ENCODE measurements at regions not wholly inside any gene's neighbourhood (a gene's known extent, or its start where the extent isn't known, plus 50 kb on each side); places are given as distances from the start of the nearest gene placed in this dataset.

DNA sequence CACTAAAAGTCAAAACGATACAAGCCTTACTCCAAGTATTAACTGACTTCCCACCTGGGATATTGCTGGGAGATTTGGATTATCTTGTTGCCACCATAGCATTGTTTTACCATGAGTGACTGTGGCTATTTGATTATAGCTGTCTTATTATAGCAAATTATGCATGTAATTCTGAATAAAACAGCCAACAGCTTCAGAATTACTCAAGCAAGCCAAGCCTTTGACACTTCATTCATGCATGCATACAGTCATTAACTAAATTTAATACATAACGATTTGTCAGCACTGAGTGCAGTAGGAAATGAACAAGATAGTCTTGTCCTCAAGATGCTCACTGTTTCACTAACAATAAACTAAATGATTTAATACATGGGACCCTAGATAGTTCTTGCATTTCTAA, 133.0 kb upstream of the FRMD6 start:
- no peak for ATAC-seq
- no peaks in the 10 kb centered on the region for H3K9me3 ChIP-seq
- H3K4me3 ChIP-seq = no peak overlapping the region
- no peak overlapping the region for H3K27ac ChIP-seq
- no peaks in the 10 kb centered on the region for H3K36me3 ChIP-seq
- H3K4me1 ChIP-seq = no peaks in the 10 kb centered on the region
- no peaks in the 10 kb centered on the region for H3K27me3 ChIP-seq
- TF ChIP-seq POLR2AphosphoS5 (IDR thresholded peaks at IDR 0.05) = no peak
- TF ChIP-seq POLR2A (IDR thresholded peaks at IDR 0.05) = no peak
- no peak for TF ChIP-seq EP300 (IDR thresholded peaks at IDR 0.05)
- TF ChIP-seq, protein P1, sequence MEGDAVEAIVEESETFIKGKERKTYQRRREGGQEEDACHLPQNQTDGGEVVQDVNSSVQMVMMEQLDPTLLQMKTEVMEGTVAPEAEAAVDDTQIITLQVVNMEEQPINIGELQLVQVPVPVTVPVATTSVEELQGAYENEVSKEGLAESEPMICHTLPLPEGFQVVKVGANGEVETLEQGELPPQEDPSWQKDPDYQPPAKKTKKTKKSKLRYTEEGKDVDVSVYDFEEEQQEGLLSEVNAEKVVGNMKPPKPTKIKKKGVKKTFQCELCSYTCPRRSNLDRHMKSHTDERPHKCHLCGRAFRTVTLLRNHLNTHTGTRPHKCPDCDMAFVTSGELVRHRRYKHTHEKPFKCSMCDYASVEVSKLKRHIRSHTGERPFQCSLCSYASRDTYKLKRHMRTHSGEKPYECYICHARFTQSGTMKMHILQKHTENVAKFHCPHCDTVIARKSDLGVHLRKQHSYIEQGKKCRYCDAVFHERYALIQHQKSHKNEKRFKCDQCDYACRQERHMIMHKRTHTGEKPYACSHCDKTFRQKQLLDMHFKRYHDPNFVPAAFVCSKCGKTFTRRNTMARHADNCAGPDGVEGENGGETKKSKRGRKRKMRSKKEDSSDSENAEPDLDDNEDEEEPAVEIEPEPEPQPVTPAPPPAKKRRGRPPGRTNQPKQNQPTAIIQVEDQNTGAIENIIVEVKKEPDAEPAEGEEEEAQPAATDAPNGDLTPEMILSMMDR (IDR thresholded peaks at IDR 0.05) = no peak
- WGBS, 2 donors (ENCODE audit: low coverage in 1 of 2) = 56 to 84% methylated on average over 2 of the region's 2 CpGs

DNA sequence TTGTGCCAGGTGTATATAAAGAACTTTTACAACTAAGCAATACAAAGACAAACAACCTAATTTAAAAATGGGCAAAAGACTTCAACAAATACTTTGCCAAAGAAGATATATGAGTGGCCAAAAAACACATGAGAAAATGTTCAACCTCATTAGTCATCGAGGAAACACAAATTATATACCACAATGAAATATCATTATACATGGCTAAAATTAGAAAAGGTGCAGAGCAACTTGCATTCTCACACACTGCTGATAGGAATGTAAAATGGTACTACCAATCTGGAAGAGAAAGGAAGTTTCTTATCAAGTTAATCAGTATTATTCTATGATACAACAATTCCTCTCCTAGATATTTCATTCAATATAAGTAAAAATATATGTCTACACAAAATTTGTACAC, 131.6 kb upstream of the FRMD6 start:
- Histone ChIP-seq H3K4me3 (no peak overlapping the region), H3K27me3 (no peaks in the 10 kb centered on the region), H3K36me3 (no peaks in the 10 kb centered on the region), H3K27ac (no peak overlapping the region), H3K9me3 (no peaks in the 10 kb centered on the region), H3K4me1 (no peaks in the 10 kb centered on the region)
- WGBS, 2 donors (ENCODE audit: low coverage in 1 of 2) = 52 to 79% methylated on average over 1 of the region's 1 CpG
- no peak for ATAC-seq
- TF ChIP-seq EP300 (IDR thresholded peaks at IDR 0.05) (no peak), POLR2AphosphoS5 (IDR thresholded peaks at IDR 0.05) (no peak)

DNA sequence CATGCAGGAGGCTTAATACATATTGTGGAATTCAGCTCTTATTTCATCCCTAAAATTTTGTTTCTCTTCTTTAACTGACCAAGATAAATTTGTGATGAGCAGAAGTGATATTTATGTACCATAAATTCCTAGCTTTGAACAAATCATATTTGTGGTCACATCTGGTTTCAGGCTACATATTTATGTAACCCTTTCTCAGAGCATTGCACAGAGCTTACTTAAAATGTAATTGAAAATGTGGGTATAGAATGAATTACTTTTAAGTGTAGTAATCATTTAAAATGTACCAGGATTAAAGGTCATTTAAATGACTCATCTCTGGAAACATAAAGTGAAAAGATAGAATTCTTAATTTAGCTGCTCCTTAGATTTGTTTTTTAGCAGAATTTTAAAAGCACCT, 129.9 kb upstream of the FRMD6 start:
- TF ChIP-seq POLR2A (IDR thresholded peaks at IDR 0.05) (no peak), EP300 (IDR thresholded peaks at IDR 0.05) (no peak)
- Histone ChIP-seq H3K4me1 (peaks cover 0 to 3% (median 0%) of the 10 kb centered on the region in 3 donors), H3K27me3 (no peaks in the 10 kb centered on the region), H3K4me3 (no peak overlapping the region), H3K27ac (no peak overlapping the region), H3K9me3 (no peaks in the 10 kb centered on the region), H3K36me3 (no peaks in the 10 kb centered on the region)
- no peak for ATAC-seq

DNA sequence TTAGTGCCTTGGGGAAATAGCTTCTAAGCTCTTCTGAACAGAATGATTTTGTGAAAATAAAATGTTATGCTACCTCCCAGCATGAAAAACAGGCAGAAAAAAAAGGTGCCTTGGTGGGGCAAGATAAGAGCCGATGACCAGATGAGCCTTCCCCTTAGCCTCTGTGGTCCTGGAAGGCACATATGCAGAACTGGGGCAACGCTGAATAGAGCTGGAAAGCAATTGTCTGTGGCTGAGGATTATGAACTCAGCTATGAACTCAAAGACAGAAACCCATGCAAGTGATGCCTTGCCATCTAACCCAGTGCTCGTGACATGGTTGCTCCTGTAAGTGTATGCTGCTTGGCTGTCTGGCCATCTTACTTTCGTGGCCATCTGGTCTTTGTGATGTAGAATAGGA, 128.5 kb upstream of the FRMD6 start:
- no peak for ATAC-seq
- H3K4me1 ChIP-seq = peaks cover 0 to 10% (median 0%) of the 10 kb centered on the region in 3 donors
- no peak overlapping the region for H3K27ac ChIP-seq
- 60 to 96% methylated on average over 1 to 4 of the region's 4 CpGs for WGBS, 2 donors (ENCODE audit: low coverage in 1 of 2)
- H3K36me3 ChIP-seq = no peaks in the 10 kb centered on the region
- TF ChIP-seq EP300 (IDR thresholded peaks at IDR 0.05) = no peak
- TF ChIP-seq POLR2A (IDR thresholded peaks at IDR 0.05) = no peak
- no peak for TF ChIP-seq POLR2AphosphoS5 (IDR thresholded peaks at IDR 0.05)
- TF ChIP-seq, protein P1 (IDR thresholded peaks at IDR 0.05) = no peak
- no peaks in the 10 kb centered on the region for H3K9me3 ChIP-seq
- no peaks in the 10 kb centered on the region for H3K27me3 ChIP-seq
- H3K4me3 ChIP-seq = no peak overlapping the region

DNA sequence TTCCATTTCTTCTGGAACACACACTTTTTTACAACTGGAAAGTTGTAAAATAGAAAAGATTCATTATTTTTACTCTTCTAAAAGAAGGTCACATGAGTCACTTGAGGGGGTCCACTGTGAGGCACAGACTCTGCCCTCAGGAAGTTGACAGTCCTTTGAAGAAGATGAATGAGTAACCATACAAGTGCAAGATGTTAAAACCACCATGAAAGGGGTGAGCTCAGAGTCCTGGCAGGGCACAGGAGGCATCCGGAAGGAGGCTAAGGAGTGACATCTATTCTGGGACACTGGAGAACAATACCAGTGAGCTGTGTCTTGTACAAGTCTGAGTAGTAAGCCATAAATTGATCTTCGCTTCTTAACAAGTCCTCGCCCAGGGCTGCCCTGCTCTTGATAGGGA, 126.0 kb upstream of the FRMD6 start:
- H3K9me3 ChIP-seq = no peaks in the 10 kb centered on the region
- peaks cover 0 to 10% (median 0%) of the 10 kb centered on the region in 3 donors for H3K4me1 ChIP-seq
- H3K4me3 ChIP-seq = no peak overlapping the region
- TF ChIP-seq POLR2AphosphoS5 (IDR thresholded peaks at IDR 0.05) (no peak), EP300 (IDR thresholded peaks at IDR 0.05) (no peak), POLR2A (IDR thresholded peaks at IDR 0.05) (no peak)
- TF ChIP-seq, protein P1 (IDR thresholded peaks at IDR 0.05) = no peak
- no peak overlapping the region for H3K27ac ChIP-seq
- ATAC-seq = no peak
- H3K27me3 ChIP-seq = no peaks in the 10 kb centered on the region
- no peaks in the 10 kb centered on the region for H3K36me3 ChIP-seq
- WGBS, 2 donors (ENCODE audit: low coverage in 1 of 2) = 75 to 100% methylated on average over 1 to 3 of the region's 3 CpGs

DNA sequence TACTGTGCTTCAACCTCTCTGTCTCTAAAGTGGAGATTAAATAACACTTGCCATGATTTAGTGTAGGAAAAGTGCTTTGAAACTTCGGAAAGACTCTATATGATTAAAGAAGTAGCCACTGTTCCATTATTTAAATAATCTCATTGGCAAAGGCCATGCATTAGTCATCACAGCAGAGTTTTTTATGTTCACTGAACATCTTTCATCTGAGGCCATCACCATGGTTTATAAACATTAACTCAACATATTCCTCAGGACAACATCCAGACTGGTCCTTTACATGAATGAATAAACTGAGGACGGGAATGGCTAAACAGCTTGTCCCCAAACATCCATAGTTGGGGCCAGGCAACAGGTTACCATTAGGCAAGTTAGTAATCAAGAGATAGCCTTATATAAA, 124.6 kb upstream of the FRMD6 start:
- TF ChIP-seq POLR2A (IDR thresholded peaks at IDR 0.05) (no peak), POLR2AphosphoS5 (IDR thresholded peaks at IDR 0.05) (peak; percentile 27), EP300 (IDR thresholded peaks at IDR 0.05) (no peak)
- TF ChIP-seq, protein P1 (IDR thresholded peaks at IDR 0.05) = no peak
- ATAC-seq = no peak
- H3K4me3 ChIP-seq = no peak overlapping the region
- WGBS, 2 donors (ENCODE audit: low coverage in 1 of 2) = 24 to 49% methylated on average over 2 of the region's 2 CpGs
- no peak overlapping the region for H3K27ac ChIP-seq
- no peaks in the 10 kb centered on the region for H3K9me3 ChIP-seq
- peaks cover 0 to 10% (median 0%) of the 10 kb centered on the region in 3 donors for H3K4me1 ChIP-seq
- H3K36me3 ChIP-seq = no peaks in the 10 kb centered on the region
- H3K27me3 ChIP-seq = no peaks in the 10 kb centered on the region
